ENCODE measurements at regions not wholly inside any gene's neighbourhood (a gene's known extent, or its start where the extent isn't known, plus 50 kb on each side); places are given as distances from the start of the nearest gene placed in this dataset.

- TF ChIP-seq, protein P1, sequence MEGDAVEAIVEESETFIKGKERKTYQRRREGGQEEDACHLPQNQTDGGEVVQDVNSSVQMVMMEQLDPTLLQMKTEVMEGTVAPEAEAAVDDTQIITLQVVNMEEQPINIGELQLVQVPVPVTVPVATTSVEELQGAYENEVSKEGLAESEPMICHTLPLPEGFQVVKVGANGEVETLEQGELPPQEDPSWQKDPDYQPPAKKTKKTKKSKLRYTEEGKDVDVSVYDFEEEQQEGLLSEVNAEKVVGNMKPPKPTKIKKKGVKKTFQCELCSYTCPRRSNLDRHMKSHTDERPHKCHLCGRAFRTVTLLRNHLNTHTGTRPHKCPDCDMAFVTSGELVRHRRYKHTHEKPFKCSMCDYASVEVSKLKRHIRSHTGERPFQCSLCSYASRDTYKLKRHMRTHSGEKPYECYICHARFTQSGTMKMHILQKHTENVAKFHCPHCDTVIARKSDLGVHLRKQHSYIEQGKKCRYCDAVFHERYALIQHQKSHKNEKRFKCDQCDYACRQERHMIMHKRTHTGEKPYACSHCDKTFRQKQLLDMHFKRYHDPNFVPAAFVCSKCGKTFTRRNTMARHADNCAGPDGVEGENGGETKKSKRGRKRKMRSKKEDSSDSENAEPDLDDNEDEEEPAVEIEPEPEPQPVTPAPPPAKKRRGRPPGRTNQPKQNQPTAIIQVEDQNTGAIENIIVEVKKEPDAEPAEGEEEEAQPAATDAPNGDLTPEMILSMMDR (IDR thresholded peaks at IDR 0.05; ENCODE audit: low read length): no peak
- TF ChIP-seq EZH2 (optimal IDR thresholded peaks at IDR 0.05; ENCODE audit: low read depth, low read length) (no peak), EZH2phosphoT487 (IDR thresholded peaks at IDR 0.05; ENCODE audit: low read length) (no peak)
These were observed 180.3 kb downstream of the C6orf118 start for GRCh38 chr6:165129086-165129485.

All from MM.1S (cell line).